ENCODE measurements at regions not wholly inside any gene's neighbourhood (a gene's known extent, or its start where the extent isn't known, plus 50 kb on each side); places are given as distances from the start of the nearest gene placed in this dataset.

- TF ChIP-seq CTCF (tag by site-specific recombination; IDR thresholded peaks at IDR 0.05), result no peak
- TF ChIP-seq ZNF24 (tag by site-specific recombination; IDR thresholded peaks at IDR 0.05), result no peak
- no peak for TF ChIP-seq YY1 (tag by site-specific recombination; IDR thresholded peaks at IDR 0.05)
- no peak for TF ChIP-seq MEIS1 (CRISPR knock-in tag; IDR thresholded peaks at IDR 0.05; ENCODE audit: borderline replicate concordance)
- TF ChIP-seq ZNF501 (tag by site-specific recombination; IDR thresholded peaks at IDR 0.05), result no peak
- no peak for TF ChIP-seq ZNF221 (tag by site-specific recombination; IDR thresholded peaks at IDR 0.05; ENCODE audit: borderline replicate concordance)
- TF ChIP-seq WT1 (tag by site-specific recombination; IDR thresholded peaks at IDR 0.05), result no peak
- TF ChIP-seq, protein P1, sequence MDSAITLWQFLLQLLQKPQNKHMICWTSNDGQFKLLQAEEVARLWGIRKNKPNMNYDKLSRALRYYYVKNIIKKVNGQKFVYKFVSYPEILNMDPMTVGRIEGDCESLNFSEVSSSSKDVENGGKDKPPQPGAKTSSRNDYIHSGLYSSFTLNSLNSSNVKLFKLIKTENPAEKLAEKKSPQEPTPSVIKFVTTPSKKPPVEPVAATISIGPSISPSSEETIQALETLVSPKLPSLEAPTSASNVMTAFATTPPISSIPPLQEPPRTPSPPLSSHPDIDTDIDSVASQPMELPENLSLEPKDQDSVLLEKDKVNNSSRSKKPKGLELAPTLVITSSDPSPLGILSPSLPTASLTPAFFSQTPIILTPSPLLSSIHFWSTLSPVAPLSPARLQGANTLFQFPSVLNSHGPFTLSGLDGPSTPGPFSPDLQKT (IDR thresholded peaks at IDR 0.05; ENCODE audit: borderline replicate concordance, low read depth, low read length), result no peak
- no peak for TF ChIP-seq ZBTB7A (tag by site-specific recombination; IDR thresholded peaks at IDR 0.05; ENCODE audit: low read depth)
- no peak for TF ChIP-seq ZNF302 (tag by site-specific recombination; IDR thresholded peaks at IDR 0.05; ENCODE audit: low read depth)
- no peak for TF ChIP-seq SP2 (tag by site-specific recombination; IDR thresholded peaks at IDR 0.05)
- TF ChIP-seq GFI1B (tag by site-specific recombination; IDR thresholded peaks at IDR 0.05), result no peak
Observed at GRCh38 chr2:77602771-77603170, 80.6 kb upstream of the LRRTM4 start.

All from HEK293 (cell line).